Stomach (tissue), 4 donors: ENCODE measurements at regions not wholly inside any gene's neighbourhood (a gene's known extent, or its start where the extent isn't known, plus 50 kb on each side); places are given as distances from the start of the nearest gene placed in this dataset.

Experiments
- POLR2A ChIP-seq, 4 donors: fragments of 450-650 bp; IDR thresholded peaks; one replicate each; pipeline ENCODE4 v1.6.1; 2016; ENCODE audit warnings: antibody characterized with exemption in 4 of 4, control low read depth in 2 of 4, mild to moderate bottlenecking in 1 of 4, moderate library complexity in 1 of 4
- POLR2AphosphoS5 ChIP-seq, 3 donors: sonication (generic); formaldehyde crosslinking; IDR thresholded peaks; one replicate each; pipeline ENCODE4 v1.6.1; 2016; ENCODE audit warnings: antibody characterized with exemption in 3 of 3
- TF ChIP-seq, protein P1 (sequence below), 7 experiments: fragments of 450-650 bp in 4 of 7; fragments of 200-600 bp in 3 of 7; sonication (generic) in 3 of 7; IDR thresholded peaks; one replicate each; pipeline ENCODE4 v1.5.1; 2016 to 2019; ENCODE audit warnings: antibody characterized with exemption in 7 of 7, control low read depth in 2 of 7, mild to moderate bottlenecking in 1 of 7

DNA sequence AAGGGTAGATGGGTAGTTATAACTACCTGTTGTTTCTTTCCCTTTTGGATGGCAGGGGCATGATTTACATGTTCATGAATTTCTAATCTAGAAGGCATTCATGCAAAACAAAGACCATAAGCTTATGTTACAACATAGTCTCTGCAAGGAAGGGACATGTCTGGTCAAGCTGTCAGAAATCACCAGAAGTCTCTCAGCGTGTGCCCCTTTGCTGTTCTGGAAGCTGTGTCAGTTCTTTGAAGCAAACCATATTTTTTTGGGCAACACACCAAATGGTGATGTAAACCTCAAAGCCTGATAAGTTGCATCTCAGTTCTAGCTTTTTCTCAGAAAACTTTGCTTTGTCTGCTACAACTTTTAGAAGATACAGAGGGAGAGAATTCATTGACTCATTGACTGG, 173.5 kb upstream of the CTAGE1 start:
- TF ChIP-seq POLR2AphosphoS5 (IDR thresholded peaks at IDR 0.05) (no peak), POLR2A (IDR thresholded peaks at IDR 0.05) (no peak)
- TF ChIP-seq, protein P1, sequence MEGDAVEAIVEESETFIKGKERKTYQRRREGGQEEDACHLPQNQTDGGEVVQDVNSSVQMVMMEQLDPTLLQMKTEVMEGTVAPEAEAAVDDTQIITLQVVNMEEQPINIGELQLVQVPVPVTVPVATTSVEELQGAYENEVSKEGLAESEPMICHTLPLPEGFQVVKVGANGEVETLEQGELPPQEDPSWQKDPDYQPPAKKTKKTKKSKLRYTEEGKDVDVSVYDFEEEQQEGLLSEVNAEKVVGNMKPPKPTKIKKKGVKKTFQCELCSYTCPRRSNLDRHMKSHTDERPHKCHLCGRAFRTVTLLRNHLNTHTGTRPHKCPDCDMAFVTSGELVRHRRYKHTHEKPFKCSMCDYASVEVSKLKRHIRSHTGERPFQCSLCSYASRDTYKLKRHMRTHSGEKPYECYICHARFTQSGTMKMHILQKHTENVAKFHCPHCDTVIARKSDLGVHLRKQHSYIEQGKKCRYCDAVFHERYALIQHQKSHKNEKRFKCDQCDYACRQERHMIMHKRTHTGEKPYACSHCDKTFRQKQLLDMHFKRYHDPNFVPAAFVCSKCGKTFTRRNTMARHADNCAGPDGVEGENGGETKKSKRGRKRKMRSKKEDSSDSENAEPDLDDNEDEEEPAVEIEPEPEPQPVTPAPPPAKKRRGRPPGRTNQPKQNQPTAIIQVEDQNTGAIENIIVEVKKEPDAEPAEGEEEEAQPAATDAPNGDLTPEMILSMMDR (IDR thresholded peaks at IDR 0.05) = no peak
